ENCODE measurements at regions not wholly inside any gene's neighbourhood (a gene's known extent, or its start where the extent isn't known, plus 50 kb on each side); places are given as distances from the start of the nearest gene placed in this dataset.

GRCh38 chrX:77003530-77003929, 443.7 kb upstream of the FGF16 start:
- no peak for TF ChIP-seq CTCF (IDR thresholded peaks at IDR 0.05 in 4 of 5, conservative IDR thresholded peaks at IDR 0.05 in 1 of 5)
- TF ChIP-seq POLR2A (IDR thresholded peaks at IDR 0.05) = no peak
